Omental fat pad (tissue), 3 donors: ENCODE measurements at regions not wholly inside any gene's neighbourhood (a gene's known extent, or its start where the extent isn't known, plus 50 kb on each side); places are given as distances from the start of the nearest gene placed in this dataset.

Source experiments
- ATAC-seq: fragments of 150-250 bp; one replicate; pipeline ENCODE4 v1.9.1; 2016; ENCODE audit warnings: mild to moderate bottlenecking, moderate library complexity; ENCODE audit not compliant: low FRiP score
- DNase-seq: peaks from one replicate; pipeline ENCODE4 v3.0.0-alpha.2; 2019; ENCODE audit warnings: low spot score
- CTCF ChIP-seq, 3 donors: fragments of 450-650 bp; IDR thresholded peaks; one replicate each; pipeline ENCODE4 v1.5.1; 2016 to 2017; ENCODE audit warnings: antibody characterized with exemption in 3 of 3, mild to moderate bottlenecking in 3 of 3, moderate library complexity in 2 of 3

GRCh38 chr13:60214213-60215055 is 50.7 kb upstream of the DIAPH3 start:
- DNase-seq, result no peak
- no peak for ATAC-seq
- TF ChIP-seq CTCF (IDR thresholded peaks at IDR 0.05), result no peak

GRCh38 chr13:60220072-60220471 is 56.3 kb upstream of the DIAPH3 start:
- TF ChIP-seq CTCF (IDR thresholded peaks at IDR 0.05), result no peak
- ATAC-seq, result no peak
- DNase-seq, result no peak

- DNase-seq (no peak), ATAC-seq (no peak)
- no peak for TF ChIP-seq CTCF (IDR thresholded peaks at IDR 0.05)
These were observed 57.9 kb upstream of the DIAPH3 start for GRCh38 chr13:60221581-60221980.

GRCh38 chr13:60226507-60226906 is 62.8 kb upstream of the DIAPH3 start:
- no peak for TF ChIP-seq CTCF (IDR thresholded peaks at IDR 0.05)
- ATAC-seq (no peak), DNase-seq (no peak)

GRCh38 chr13:60227158-60227557 is 63.4 kb upstream of the DIAPH3 start:
- ATAC-seq (no peak), DNase-seq (no peak)
- no peak for TF ChIP-seq CTCF (IDR thresholded peaks at IDR 0.05)

GRCh38 chr13:60229708-60230272 is 66.1 kb upstream of the DIAPH3 start:
- ATAC-seq, result peak; percentile 20
- DNase-seq, result no peak
- TF ChIP-seq CTCF (IDR thresholded peaks at IDR 0.05), result no peak

GRCh38 chr13:60230593-60230992 is 66.9 kb upstream of the DIAPH3 start:
- peak; percentile 67 for ATAC-seq
- TF ChIP-seq CTCF (IDR thresholded peaks at IDR 0.05), result no peak

More at GRCh38 chr13:60230593-60230992, 66.9 kb upstream of the DIAPH3 start:
- DNase-seq, result no peak
